ENCODE measurements at regions not wholly inside any gene's neighbourhood (a gene's known extent, or its start where the extent isn't known, plus 50 kb on each side); places are given as distances from the start of the nearest gene placed in this dataset.

- TF ChIP-seq, protein P1, sequence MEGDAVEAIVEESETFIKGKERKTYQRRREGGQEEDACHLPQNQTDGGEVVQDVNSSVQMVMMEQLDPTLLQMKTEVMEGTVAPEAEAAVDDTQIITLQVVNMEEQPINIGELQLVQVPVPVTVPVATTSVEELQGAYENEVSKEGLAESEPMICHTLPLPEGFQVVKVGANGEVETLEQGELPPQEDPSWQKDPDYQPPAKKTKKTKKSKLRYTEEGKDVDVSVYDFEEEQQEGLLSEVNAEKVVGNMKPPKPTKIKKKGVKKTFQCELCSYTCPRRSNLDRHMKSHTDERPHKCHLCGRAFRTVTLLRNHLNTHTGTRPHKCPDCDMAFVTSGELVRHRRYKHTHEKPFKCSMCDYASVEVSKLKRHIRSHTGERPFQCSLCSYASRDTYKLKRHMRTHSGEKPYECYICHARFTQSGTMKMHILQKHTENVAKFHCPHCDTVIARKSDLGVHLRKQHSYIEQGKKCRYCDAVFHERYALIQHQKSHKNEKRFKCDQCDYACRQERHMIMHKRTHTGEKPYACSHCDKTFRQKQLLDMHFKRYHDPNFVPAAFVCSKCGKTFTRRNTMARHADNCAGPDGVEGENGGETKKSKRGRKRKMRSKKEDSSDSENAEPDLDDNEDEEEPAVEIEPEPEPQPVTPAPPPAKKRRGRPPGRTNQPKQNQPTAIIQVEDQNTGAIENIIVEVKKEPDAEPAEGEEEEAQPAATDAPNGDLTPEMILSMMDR (IDR thresholded peaks at IDR 0.05), result no peak
- no peak for TF ChIP-seq POLR2A (IDR thresholded peaks at IDR 0.05)
- no peak for TF ChIP-seq POLR2AphosphoS5 (IDR thresholded peaks at IDR 0.05)
Observed at GRCh38 chr11:16460508-16460907, 104.2 kb upstream of the SOX6 start.
